ENCODE measurements at regions not wholly inside any gene's neighbourhood (a gene's known extent, or its start where the extent isn't known, plus 50 kb on each side); places are given as distances from the start of the nearest gene placed in this dataset.

DNA sequence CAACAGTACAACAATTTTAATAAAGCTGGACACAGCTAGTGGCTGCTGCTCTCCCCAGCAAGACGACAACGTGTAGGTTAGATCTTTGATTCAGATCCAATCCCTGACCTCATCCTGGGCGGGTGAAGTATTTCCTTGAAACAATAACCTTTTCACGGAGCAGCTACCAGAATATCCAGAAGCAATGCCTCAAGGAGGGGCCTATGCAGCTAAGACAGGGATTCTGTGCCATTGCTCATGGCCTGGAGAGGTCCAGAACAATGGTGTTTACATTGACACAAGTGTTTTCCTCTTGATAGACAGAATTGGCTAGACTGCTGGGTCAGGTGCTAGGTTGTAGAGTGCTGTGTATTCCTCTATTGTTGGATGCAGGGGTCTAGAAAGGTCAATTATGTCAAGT lies 520.1 kb downstream of the BCL11A start:
- H3K4me3 Mint-ChIP-seq: no peak overlapping the region
- H4K20me1 ChIP-seq (ENCODE audit: control insufficient read depth, insufficient read depth, low read length, poor library complexity, severe bottlenecking): no peaks in the 10 kb centered on the region
- 94% methylated on average over 4 of the region's 4 CpGs for WGBS (ENCODE audit: insufficient coverage)
- no peaks in the 10 kb centered on the region for H3K27me3 Mint-ChIP-seq
- peaks cover 4 to 27% (median 11%) of the 10 kb centered on the region in 3 donors for H3K9me3 ChIP-seq (ENCODE audit: control extremely low read depth in 1 of 3, control insufficient read depth in 2 of 3, insufficient read depth in 1 of 3, low read length in 2 of 3)
- H2AFZ ChIP-seq (ENCODE audit: insufficient read depth, low read depth, low read length, poor library complexity, severe bottlenecking): no peak overlapping the region
- TF ChIP-seq, protein P1, sequence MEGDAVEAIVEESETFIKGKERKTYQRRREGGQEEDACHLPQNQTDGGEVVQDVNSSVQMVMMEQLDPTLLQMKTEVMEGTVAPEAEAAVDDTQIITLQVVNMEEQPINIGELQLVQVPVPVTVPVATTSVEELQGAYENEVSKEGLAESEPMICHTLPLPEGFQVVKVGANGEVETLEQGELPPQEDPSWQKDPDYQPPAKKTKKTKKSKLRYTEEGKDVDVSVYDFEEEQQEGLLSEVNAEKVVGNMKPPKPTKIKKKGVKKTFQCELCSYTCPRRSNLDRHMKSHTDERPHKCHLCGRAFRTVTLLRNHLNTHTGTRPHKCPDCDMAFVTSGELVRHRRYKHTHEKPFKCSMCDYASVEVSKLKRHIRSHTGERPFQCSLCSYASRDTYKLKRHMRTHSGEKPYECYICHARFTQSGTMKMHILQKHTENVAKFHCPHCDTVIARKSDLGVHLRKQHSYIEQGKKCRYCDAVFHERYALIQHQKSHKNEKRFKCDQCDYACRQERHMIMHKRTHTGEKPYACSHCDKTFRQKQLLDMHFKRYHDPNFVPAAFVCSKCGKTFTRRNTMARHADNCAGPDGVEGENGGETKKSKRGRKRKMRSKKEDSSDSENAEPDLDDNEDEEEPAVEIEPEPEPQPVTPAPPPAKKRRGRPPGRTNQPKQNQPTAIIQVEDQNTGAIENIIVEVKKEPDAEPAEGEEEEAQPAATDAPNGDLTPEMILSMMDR (IDR thresholded peaks at IDR 0.05): no peak
- no peak for TF ChIP-seq EZH2 (IDR thresholded peaks at IDR 0.05; ENCODE audit: borderline replicate concordance, insufficient read depth, low read depth, low read length, poor library complexity, severe bottlenecking)
- H3K36me3 ChIP-seq (replicated peaks in 1 of 2; ENCODE audit: control extremely low read depth in 1 of 2, control insufficient read depth in 1 of 2, extremely low read depth in 1 of 2, insufficient read depth in 2 of 2, low read length in 1 of 2): no peaks in the 10 kb centered on the region
- H3K4me2 ChIP-seq (replicated peaks; ENCODE audit: low read depth, low read length, poor library complexity, severe bottlenecking): no peak overlapping the region
- H3K4me1 Mint-ChIP-seq: no peaks in the 10 kb centered on the region
- no peaks in the 10 kb centered on the region for H3K79me2 ChIP-seq (ENCODE audit: control insufficient read depth, insufficient read depth, low read length)
- H3K9me3 Mint-ChIP-seq (ENCODE audit: insufficient read depth): peaks cover 11% of the 10 kb centered on the region
- no peak overlapping the region for H3K27ac ChIP-seq (ENCODE audit: low read length in 2 of 2)
- no peak overlapping the region for H3K9ac ChIP-seq (ENCODE audit: low read length)
- POLR2A ChIA-PET: no interaction called here
- CTCF ChIA-PET: no interaction called here
- intact Hi-C loops (cut with micrococcal nuclease): no loop called here
- DNase-seq (no peak), ATAC-seq (ENCODE audit: low read depth) (no peak)
- no peak overlapping the region for H3K27ac Mint-ChIP-seq
- no peaks in the 10 kb centered on the region for H3K4me1 ChIP-seq (ENCODE audit: control insufficient read depth in 2 of 2, insufficient read depth in 2 of 2, low read length in 2 of 2)
- H3K27me3 ChIP-seq (replicated peaks in 1 of 4; ENCODE audit: control extremely low read depth in 1 of 4, control insufficient read depth in 3 of 4, insufficient read depth in 4 of 4, low read length in 3 of 4): no peaks in the 10 kb centered on the region
- no peak overlapping the region for H3K4me3 ChIP-seq (ENCODE audit: control extremely low read depth in 1 of 5, extremely low read depth in 1 of 5, insufficient read depth in 1 of 5, low read depth in 2 of 5, low read length in 4 of 5)

DNA sequence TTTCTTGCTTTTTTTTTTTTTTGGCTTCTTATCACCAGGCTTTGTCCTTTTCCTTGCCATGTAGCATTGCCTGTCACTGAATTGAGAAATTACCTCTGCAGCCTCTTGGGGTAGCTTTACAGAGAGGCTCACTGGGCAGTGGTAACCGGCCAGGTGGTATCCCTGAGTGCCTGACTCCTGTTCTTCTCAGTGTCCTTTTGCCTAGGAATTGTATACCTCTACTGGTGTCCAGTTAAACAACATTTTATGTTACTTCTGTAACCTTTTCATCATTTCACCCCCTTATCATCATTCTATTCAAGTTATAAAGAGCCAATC lies 523.9 kb downstream of the BCL11A start:
- H3K27ac ChIP-seq (ENCODE audit: low read length in 2 of 2): no peak overlapping the region

More for the DNA sequence above, 523.9 kb downstream of the BCL11A start:
- no peak overlapping the region for H3K27ac Mint-ChIP-seq
- TF ChIP-seq EZH2 (IDR thresholded peaks at IDR 0.05; ENCODE audit: borderline replicate concordance, insufficient read depth, low read depth, low read length, poor library complexity, severe bottlenecking): no peak
- TF ChIP-seq, protein P1 (IDR thresholded peaks at IDR 0.05): no peak
- 90% methylated on average over 1 of the region's 1 CpG for WGBS (ENCODE audit: insufficient coverage)
- ChIA-PET POLR2A (no interaction called here), CTCF (no interaction called here)
- H3K4me3 Mint-ChIP-seq: no peak overlapping the region
- no peaks in the 10 kb centered on the region for H4K20me1 ChIP-seq (ENCODE audit: control insufficient read depth, insufficient read depth, low read length, poor library complexity, severe bottlenecking)
- ATAC-seq (ENCODE audit: low read depth) (no peak), DNase-seq (no peak)
- intact Hi-C loops (cut with micrococcal nuclease): no loop called here
- H3K9me3 ChIP-seq (ENCODE audit: control extremely low read depth in 1 of 3, control insufficient read depth in 2 of 3, insufficient read depth in 1 of 3, low read length in 2 of 3): peaks cover 4 to 27% (median 4%) of the 10 kb centered on the region in 3 donors
- H3K4me1 Mint-ChIP-seq: peaks cover under 1% of the 10 kb centered on the region
- no peak overlapping the region for H2AFZ ChIP-seq (ENCODE audit: insufficient read depth, low read depth, low read length, poor library complexity, severe bottlenecking)
- no peak overlapping the region for H3K9ac ChIP-seq (ENCODE audit: low read length)
- H3K36me3 ChIP-seq (replicated peaks in 1 of 2; ENCODE audit: control extremely low read depth in 1 of 2, control insufficient read depth in 1 of 2, extremely low read depth in 1 of 2, insufficient read depth in 2 of 2, low read length in 1 of 2): no peaks in the 10 kb centered on the region
- H3K4me2 ChIP-seq (replicated peaks; ENCODE audit: low read depth, low read length, poor library complexity, severe bottlenecking): no peak overlapping the region
- H3K4me3 ChIP-seq (ENCODE audit: control extremely low read depth in 1 of 5, extremely low read depth in 1 of 5, insufficient read depth in 1 of 5, low read depth in 2 of 5, low read length in 4 of 5): no peak overlapping the region
- H3K79me2 ChIP-seq (ENCODE audit: control insufficient read depth, insufficient read depth, low read length): no peaks in the 10 kb centered on the region
- H3K4me1 ChIP-seq (ENCODE audit: control insufficient read depth in 2 of 2, insufficient read depth in 2 of 2, low read length in 2 of 2): no peaks in the 10 kb centered on the region
- H3K9me3 Mint-ChIP-seq (ENCODE audit: insufficient read depth): peaks cover 8% of the 10 kb centered on the region
- no peaks in the 10 kb centered on the region for H3K27me3 Mint-ChIP-seq
- no peaks in the 10 kb centered on the region for H3K27me3 ChIP-seq (replicated peaks in 1 of 4; ENCODE audit: control extremely low read depth in 1 of 4, control insufficient read depth in 3 of 4, insufficient read depth in 4 of 4, low read length in 3 of 4)
